ENCODE measurements at regions not wholly inside any gene's neighbourhood (a gene's known extent, or its start where the extent isn't known, plus 50 kb on each side); places are given as distances from the start of the nearest gene placed in this dataset.
A peak's percentile ranks its signal among the peaks of the same experiment; 100 is the strongest.

GRCh38 chr5:111596705-111597104 is 84.4 kb upstream of the STARD4 start:
- no peak overlapping the region for H3K4me3 ChIP-seq (ENCODE audit: low read depth, low read length)
- TF ChIP-seq CTCF (conservative IDR thresholded peaks at IDR 0.05; ENCODE audit: low read depth, low read length) = no peak
- DNase-seq (ENCODE audit: low read depth) = no peak

- H3K4me3 ChIP-seq (ENCODE audit: low read depth, low read length) = no peak overlapping the region
- no peak for TF ChIP-seq CTCF (conservative IDR thresholded peaks at IDR 0.05; ENCODE audit: low read depth, low read length)
These were observed 83.1 kb upstream of the STARD4 start for GRCh38 chr5:111595425-111595824.

GRCh38 chr5:111589316-111589715 is 77.0 kb upstream of the STARD4 start:
- no peak for TF ChIP-seq CTCF (conservative IDR thresholded peaks at IDR 0.05; ENCODE audit: low read depth, low read length)
- DNase-seq (ENCODE audit: low read depth) = no peak
- H3K4me3 ChIP-seq (ENCODE audit: low read depth, low read length) = no peak overlapping the region

More at GRCh38 chr5:111595425-111595824, 83.1 kb upstream of the STARD4 start:
- DNase-seq (ENCODE audit: low read depth) = no peak

GRCh38 chr5:111587728-111588127 is 75.4 kb upstream of the STARD4 start:
- TF ChIP-seq CTCF (conservative IDR thresholded peaks at IDR 0.05; ENCODE audit: low read depth, low read length) = no peak
- no peak for DNase-seq (ENCODE audit: low read depth)
- H3K4me3 ChIP-seq (ENCODE audit: low read depth, low read length) = no peak overlapping the region

- no peak for TF ChIP-seq CTCF (conservative IDR thresholded peaks at IDR 0.05; ENCODE audit: low read depth, low read length)
- no peak overlapping the region for H3K4me3 ChIP-seq (ENCODE audit: low read depth, low read length)
- DNase-seq (ENCODE audit: low read depth) = no peak
These were observed 73.6 kb upstream of the STARD4 start for GRCh38 chr5:111585946-111586345.

- H3K4me3 ChIP-seq (ENCODE audit: low read depth, low read length) = no peak overlapping the region
- DNase-seq (ENCODE audit: low read depth) = no peak
- no peak for TF ChIP-seq CTCF (conservative IDR thresholded peaks at IDR 0.05; ENCODE audit: low read depth, low read length)
These were observed 73.0 kb upstream of the STARD4 start for GRCh38 chr5:111585291-111585690.

- H3K4me3 ChIP-seq (ENCODE audit: low read depth, low read length) = no peak overlapping the region
- peak; percentile 78 for DNase-seq (ENCODE audit: low read depth)
- no peak for TF ChIP-seq CTCF (conservative IDR thresholded peaks at IDR 0.05; ENCODE audit: low read depth, low read length)
These were observed 72.3 kb upstream of the STARD4 start for GRCh38 chr5:111584651-111585050.

Measured in epithelial cell of proximal tubule (primary cell).